ENCODE measurements at regions not wholly inside any gene's neighbourhood (a gene's known extent, or its start where the extent isn't known, plus 50 kb on each side); places are given as distances from the start of the nearest gene placed in this dataset.
"Not testable (repeated sequence)": the region's sequence is repeated elsewhere in the genome, so short reads cannot be mapped to it uniquely, and the experiment has no call there.

- DNase-seq: no peak
Observed at GRCh38 chr14:43665570-43666267, 841.4 kb downstream of the FSCB start.

- not testable (repeated sequence) for DNase-seq
Observed at GRCh38 chr14:43655194-43655593, 851.9 kb downstream of the FSCB start.

- DNase-seq: no peak
Observed at GRCh38 chr14:43651896-43652295, 855.2 kb downstream of the FSCB start.

- DNase-seq: no peak
Observed at GRCh38 chr14:43651185-43651787, 855.8 kb downstream of the FSCB start.

GRCh38 chr14:43649508-43649907, 857.6 kb downstream of the FSCB start:
- no peak for DNase-seq

- DNase-seq: no peak
Observed at GRCh38 chr14:43647302-43647701, 859.8 kb downstream of the FSCB start.

GRCh38 chr14:43640718-43641267, 866.3 kb downstream of the FSCB start:
- DNase-seq: no peak

GRCh38 chr14:43625294-43625693, 881.8 kb downstream of the FSCB start:
- DNase-seq: no peak

GRCh38 chr14:43621282-43621681, 885.8 kb downstream of the FSCB start:
- no peak for DNase-seq

- no peak for DNase-seq
Observed at GRCh38 chr14:43595096-43595772, 911.8 kb downstream of the FSCB start.

- DNase-seq: no peak
Observed at GRCh38 chr14:43591776-43592175, 915.3 kb downstream of the FSCB start.

- DNase-seq: no peak
Observed at GRCh38 chr14:43587183-43587582, 919.9 kb downstream of the FSCB start.

- no peak for DNase-seq
Observed at GRCh38 chr14:43579671-43580070, 927.4 kb downstream of the FSCB start.

GRCh38 chr14:43568022-43568421, 939.1 kb downstream of the FSCB start:
- DNase-seq: no peak

- DNase-seq: no peak
Observed at GRCh38 chr14:43548368-43548767, 958.7 kb downstream of the FSCB start.

- not testable (repeated sequence) for DNase-seq
Observed at GRCh38 chr14:43547596-43547995, 959.5 kb downstream of the FSCB start.

GRCh38 chr14:43541356-43541755, 965.7 kb downstream of the FSCB start:
- no peak for DNase-seq

- no peak for DNase-seq
Observed at GRCh38 chr14:43540948-43541347, 966.1 kb downstream of the FSCB start.

GRCh38 chr14:43539210-43539609, 967.9 kb downstream of the FSCB start:
- peak; percentile 39 for DNase-seq

- no peak for DNase-seq
Observed at GRCh38 chr14:43535231-43535838, 971.7 kb downstream of the FSCB start.

- DNase-seq: no peak
Observed at GRCh38 chr14:43532825-43533416, 974.2 kb downstream of the FSCB start.

- DNase-seq: no peak
Observed at GRCh38 chr14:43528321-43528720, 978.8 kb downstream of the FSCB start.

GRCh38 chr14:43525658-43526057, 981.4 kb downstream of the FSCB start:
- no peak for DNase-seq

Measured in right hindlimb (tissue), 1 donor.